IPS-NIHi7 (cell line): ENCODE measurements at regions not wholly inside any gene's neighbourhood (a gene's known extent, or its start where the extent isn't known, plus 50 kb on each side); places are given as distances from the start of the nearest gene placed in this dataset.

Source experiments
- DNase-seq: peaks from one replicate; pipeline ENCODE4 v3.0.0; 2012; ENCODE audit warnings: mixed read lengths; ENCODE audit errors: extremely low spot score

DNA sequence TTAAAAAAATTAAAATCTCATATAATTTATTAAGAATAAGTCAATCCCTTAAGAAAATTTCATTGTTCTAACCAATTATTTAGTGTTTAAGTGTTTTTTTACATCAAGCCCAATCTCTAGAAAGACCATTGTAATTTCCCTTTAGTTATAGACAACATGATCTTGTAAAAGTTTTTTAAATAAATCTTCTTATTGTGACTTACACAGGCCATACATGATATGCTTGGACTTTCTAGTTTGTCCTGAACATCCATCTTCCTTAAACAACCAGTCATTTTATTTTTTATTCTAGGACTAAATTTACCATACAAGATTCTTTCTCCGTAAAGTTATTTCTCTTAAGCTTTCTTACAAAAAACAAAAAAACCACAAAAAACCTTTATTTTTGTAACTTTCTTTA lies 126.5 kb upstream of the MAST4 start:
- DNase-seq, result no peak

DNA sequence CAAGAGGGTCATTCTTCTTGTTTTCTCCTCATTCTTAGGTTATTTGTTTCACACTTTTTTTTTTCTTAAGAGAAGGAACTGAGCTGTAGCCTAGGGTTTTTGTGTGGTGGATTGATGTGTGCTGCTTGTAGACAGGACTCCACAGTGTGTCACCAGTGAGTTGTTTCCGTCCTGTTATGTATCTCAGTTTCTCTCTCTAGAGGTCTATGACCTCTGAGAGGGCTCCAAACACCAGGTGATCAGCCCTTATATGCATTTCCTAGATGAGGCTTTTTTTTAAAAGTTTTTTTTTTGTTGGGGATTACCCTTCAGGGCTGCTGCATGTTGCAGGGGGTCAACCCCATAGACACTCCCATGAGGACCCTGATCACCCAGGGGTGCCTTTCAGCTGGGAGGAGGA lies 124.2 kb upstream of the MAST4 start:
- DNase-seq, result no peak

DNA sequence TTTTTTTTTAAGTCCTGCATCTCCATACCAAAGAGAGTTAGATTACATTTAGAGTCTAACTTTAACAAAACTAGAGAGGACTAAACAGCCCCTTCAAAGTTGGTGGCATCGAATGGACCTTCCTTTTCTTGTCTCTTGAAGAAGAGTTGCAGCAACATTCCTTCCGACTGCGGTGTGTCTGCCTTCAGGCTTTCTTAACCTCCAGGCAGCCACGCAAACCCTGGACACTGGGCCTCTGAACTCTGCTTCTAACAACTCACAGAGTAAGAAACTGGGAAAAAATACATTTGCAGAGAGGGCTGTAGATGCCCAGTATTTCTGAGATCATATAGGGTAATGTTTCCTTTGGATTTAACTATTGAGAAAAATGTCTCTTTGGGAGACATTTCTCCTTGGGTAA lies 120.5 kb upstream of the MAST4 start:
- no peak for DNase-seq

DNA sequence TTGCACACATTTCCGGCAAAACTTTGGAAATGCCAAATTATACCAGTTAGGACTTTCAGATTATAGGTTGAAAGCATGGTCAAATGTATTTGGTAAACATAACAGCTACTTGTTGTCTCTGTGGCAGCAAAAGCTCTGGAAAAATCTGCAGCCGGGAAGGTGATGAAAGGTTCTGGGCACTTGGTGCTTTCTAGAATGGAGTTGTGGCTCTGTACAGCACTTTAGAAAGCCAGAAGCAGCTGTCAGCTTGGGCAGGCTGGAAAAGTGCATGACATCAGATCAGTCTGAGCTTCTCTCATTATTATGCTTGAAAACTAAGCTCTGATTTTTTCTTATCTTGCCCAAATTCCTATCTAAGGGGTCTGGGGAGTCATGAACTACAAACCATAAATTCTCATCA lies 118.6 kb upstream of the MAST4 start:
- no peak for DNase-seq

DNA sequence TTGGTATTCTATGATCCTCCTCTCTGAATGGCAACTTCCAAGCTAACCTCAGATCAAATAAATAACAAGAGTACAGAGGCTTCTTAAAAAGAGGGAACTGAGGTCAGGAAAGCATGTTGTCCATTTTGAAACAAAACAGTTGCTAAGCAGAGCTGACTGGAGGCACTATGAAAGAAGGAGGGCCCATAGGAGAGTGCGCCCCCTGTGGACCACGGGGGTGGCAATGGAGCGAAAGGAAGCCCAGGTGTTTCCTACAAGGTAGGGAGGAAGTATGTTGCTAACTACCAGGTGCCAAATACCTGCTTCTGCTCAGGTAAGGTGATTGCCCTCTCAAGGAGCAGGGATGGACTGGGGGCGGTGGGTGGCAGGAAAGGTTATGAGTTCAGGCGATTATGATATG lies 101.8 kb upstream of the MAST4 start:
- peak; percentile 79 for DNase-seq

DNA sequence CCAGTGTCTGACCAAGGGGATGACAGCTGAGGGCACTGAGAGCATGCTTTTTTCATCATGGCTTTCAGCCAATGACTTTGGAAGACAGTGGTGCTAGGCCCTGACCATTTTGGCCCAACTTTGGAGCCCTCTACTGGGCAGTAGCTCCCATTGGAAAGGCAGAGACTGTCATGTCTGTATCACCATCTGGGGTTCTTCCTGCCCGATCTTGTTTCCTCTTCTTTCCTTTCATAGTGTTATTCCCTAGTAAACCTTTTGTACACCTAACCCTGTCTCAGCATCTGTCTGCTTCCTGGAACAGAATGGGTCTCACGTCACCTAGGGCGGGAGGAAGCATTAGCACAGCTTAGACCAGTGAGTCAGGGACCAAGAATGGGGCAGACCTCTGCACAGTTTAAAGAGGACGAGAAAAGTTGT lies 97.4 kb upstream of the MAST4 start:
- peak; percentile 27 for DNase-seq

DNA sequence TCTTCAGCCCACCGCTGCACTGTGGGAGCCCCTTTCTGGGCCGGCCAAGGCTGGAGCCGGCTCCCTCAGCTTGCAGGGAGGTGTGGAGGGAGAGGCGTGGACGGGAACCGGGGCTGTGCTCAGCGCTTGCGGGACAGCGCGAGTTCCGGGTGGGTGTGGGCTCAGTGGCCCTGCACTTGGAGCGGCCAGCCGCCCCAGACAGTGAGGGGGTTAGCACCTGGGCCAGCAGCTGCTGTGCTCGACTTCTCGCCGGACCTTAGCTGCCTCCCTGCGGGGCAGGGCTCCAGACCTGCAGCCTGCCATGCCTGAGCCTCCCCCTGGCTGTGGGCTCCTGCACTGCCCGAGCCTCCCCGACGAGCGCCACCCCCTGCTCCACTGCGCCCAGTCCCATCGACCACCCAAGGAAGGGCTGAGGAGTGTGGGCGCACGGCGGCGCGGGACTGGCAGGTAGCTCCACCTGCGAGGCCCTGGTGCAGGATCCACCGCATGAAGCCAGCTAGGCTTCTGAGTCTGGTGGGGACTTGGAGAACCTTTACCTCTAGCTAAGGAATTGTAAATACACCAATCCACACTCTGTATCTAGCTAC lies 92.9 kb upstream of the MAST4 start:
- DNase-seq, result no peak

DNA sequence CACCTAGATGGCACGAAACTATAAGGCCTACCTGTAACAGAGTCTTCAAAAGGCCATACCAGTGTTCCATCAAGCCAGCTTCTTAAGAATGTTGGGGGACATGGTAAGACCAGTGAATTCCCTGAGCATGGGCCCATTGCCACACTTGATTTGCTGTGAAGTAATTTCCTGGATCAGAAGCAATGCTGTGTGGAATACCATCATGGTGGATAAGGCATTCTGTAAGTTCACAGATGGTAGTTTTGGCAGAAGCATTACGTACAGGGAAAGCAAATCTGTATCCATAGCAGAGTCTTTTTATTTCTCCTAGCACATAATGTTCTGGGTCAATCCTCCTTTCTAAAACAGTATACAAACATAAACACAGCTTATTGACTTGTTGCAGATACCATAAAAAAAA lies 89.1 kb upstream of the MAST4 start:
- DNase-seq, result no peak

DNA sequence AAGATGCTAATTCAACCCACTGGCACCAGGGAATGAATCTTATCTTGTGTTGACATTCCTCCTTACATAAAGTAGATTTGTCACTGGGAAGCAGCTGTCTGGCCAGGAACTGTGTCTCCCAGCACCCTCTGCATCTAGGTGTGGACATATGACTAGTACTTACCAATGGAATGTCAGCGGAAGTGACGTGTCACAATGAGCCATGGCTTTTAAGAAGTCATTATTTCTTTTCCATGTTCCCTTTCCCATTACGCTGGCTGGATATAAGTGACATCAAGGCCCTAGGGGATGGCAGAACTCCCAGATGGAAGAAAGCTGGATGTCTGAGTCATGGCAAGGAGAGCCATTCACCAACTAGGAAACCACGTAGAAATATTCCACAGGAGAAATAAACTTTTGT lies 84.7 kb upstream of the MAST4 start:
- DNase-seq, result no peak

DNA sequence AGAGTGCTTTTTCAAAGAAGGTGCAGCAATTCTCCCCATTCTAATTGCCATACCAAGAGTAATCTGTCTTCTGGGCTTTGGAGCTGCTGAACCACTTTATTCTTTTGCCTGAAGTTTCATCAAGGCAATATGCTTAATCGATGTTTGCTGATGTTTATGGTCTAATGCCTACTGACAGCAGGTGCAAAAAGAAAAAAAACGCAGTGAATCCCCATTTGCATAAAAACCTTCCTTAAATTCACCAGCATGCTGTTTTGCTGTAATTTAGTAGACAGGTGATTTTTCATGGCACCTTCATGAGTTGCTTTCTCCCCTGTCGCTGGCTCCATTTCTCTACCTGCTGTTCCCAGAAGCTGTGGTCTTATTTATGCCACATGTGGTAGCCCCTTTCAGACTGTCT lies 83.1 kb upstream of the MAST4 start:
- no peak for DNase-seq

DNA sequence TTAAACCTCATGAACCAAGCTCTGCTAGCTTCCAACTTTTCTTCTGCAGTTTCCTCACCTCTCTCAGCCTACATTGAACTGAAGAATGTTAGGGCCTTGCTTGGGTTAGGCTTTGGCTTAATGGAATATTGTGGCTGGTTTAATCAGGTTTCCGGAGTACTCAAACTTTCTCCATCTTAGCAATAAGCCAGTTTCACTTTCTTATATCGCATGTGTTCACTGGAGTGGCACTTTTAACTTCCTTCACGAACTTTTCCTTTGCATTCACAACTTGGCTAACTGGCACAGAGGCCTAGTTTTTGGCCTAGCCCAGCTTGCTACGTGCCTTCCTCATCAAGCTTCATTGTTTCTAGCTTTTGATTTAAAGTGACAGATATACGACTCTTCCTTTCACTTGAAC lies 81.0 kb upstream of the MAST4 start:
- no peak for DNase-seq

DNA sequence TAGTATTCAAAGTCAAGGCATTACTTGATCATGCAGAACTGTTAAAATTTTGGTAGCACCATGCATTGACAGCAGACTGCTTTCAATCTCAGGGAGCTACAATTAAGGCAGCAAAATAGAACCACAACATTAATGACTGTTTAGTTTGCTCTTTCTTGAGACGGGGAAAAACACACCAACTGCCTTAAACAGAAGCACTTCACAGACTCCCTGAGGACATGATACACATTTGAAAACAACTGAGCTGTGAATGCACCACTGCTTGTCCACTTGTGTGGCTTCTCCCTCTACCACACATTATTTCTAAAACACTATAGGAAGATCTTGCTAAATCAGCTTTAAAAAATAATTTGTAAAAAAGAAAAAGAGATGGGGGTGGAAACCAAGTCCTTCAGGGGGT lies 79.6 kb upstream of the MAST4 start:
- no peak for DNase-seq

DNA sequence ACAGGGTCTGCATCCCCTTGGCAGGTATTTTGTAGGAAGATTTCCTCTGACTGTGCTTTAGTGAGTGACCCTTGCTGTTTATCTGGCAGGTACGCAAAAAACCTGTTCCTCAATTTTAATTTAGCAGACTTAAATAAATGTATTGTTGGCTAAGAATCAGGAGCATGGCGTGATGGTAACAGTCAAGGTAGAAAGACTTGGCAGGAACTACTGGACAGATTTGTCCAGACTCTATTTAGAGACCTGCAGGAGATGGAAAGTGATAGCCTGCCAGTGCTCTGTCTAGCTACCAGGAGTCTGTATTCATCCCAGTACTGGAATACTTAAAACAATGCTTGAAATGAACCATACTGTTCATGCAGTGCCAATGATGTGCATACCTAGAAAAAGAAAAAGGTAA lies 78.8 kb upstream of the MAST4 start:
- DNase-seq, result no peak

DNA sequence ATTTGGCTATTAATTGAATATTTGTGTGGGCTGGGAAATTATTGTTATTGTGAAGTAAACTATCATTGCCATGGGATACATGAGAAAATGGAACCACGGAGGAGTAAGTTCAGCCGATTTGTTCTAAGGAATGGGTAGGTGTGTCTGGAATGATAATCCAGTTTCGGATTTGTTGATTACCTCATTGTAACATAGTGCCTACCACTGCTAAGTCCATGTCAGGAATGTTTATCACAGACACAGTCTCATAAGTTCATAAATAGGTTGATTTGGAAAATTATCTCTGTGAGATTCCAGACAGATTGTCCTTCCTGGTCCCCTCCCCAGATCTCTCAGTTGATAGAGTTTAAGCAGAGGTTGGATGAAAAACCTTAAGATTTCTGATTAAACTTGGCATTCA lies 78.1 kb upstream of the MAST4 start:
- no peak for DNase-seq

DNA sequence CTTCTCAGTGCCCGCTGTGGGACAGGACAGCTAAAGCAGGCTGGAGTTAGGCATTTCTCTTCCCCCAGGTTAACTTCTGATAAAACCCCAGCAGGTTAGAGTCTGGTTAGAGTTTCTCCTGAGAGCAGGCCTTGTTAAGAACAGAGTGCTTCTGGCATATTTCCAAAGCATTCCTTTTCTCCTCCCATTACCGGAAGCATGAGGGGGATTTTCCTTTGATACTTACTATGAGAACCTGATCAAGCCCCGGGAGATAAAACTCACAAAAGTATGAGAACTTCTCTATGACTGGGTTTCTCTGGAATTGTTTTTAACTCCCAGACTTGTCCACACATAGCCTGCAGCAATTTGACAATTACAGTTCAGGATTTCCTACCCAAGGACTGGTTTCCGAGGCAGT lies 77.4 kb upstream of the MAST4 start:
- no peak for DNase-seq

DNA sequence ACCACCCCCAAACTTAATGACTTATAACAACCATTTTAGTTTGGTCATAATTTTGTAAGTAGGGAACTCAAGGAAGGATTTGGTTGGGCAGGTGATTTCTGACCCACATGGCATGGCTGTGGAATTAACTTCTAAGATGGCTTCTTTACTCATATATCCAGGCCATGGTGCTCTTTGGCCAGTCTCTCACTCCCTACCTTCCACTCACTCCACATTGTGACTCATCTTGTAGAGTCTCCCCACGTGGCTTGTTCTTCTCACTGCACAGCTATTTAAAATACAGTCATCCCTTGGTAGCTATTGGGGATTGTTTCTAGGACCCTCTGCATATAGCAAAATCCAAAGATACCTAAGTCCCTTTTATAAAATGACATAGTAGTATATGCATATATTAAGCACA lies 76.6 kb upstream of the MAST4 start:
- no peak for DNase-seq

DNA sequence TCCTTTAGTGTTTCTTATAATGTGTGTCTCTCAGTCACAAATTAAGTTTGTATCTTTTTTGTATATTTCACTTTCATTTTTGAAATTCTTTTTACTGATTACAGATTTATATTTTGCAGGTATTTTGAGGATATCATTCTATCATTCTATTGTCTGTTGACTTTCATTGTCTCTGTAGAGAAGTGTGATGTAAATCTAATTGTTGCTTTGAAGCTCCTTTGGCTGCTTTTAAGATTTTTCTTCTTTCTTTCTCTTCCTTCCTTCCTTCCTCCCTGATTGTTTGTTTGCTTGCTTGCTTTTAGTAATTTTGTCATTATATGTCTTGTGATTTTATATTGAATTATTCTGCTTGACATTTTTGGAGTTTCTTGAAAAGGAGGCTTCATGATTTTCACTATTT lies 75.3 kb upstream of the MAST4 start:
- no peak for DNase-seq

DNA sequence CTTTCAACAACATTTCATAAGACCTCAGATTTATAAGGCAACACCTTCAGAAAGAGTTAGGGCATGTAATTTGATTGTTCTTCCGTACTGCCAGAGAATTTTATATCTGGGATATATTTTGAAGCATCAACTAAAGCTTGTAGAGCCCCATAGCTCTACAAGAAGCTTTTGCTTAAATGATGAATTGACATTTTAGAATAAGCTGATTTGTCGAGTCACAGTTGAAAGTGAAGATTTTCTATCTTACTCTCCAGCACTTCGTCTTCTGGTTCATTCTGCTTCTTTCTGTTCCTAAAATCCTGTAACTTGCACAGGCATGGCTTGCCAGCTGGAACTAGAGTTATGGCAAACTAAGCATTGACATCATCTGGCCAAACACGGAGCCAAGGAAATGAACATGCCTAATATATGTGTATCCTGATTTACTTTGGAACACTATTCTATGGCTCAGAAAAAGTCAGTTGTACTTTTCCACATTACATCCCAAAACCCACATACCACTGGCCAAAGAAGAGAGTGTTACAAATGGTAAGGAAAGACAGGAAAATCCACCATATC lies 68.6 kb upstream of the MAST4 start:
- no peak for DNase-seq

DNA sequence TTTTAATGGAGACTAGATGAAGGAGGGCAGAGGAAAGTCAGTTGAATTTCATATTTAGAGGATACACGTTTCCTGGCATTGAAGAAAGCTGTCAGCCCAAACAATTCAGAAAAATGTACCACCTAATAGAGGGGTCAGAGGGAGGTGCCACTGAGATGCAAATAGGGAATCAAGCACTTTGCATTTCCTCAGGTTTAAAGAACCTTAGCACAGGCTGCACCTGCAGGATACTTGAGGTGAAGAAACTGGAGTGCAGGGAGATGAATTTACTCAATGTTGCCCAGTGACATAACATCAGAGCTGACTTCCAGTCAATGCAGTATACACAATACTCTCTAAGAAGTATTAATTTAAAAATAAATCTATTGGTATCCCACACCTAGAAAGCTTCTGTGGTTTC lies 67.0 kb upstream of the MAST4 start:
- peak; percentile 27 for DNase-seq

DNA sequence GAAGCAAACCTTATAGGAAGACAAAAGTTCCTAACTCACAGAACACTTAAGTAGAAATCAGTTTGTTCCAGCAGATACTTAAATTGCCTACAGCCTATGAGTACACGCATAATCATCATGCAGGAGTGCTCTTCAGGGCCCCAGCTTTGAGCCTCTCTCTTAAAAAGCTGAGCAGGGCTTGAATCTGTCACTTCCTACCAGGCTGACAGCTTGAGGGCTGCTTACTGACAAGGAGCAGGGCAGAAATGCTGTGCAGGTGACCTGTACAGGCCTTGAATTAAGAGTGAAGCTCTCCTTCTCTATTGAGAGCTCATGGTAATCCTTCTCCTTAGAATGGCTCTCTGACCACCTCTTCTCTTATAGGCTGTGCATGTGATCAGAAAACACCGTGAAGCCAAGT lies 66.5 kb upstream of the MAST4 start:
- DNase-seq, result no peak

DNA sequence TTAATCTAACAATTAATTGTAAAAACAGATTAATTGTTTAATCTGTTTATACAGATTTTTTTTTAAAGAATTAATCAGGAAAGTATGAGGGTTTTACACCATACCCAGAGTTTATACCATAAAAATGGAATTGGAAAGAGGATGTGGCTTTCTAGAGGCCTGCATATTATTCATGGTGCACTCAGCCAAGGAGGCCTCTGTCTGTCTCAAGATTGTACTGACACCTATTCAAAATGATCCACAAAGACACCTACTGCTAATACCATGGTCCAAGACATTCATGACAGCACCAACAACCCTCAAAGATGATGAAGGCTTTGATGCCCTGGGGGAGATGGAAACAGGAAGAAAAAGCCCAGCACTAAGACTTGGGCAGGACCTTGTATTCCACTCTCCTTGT lies 58.1 kb upstream of the MAST4 start:
- DNase-seq, result no peak

DNA sequence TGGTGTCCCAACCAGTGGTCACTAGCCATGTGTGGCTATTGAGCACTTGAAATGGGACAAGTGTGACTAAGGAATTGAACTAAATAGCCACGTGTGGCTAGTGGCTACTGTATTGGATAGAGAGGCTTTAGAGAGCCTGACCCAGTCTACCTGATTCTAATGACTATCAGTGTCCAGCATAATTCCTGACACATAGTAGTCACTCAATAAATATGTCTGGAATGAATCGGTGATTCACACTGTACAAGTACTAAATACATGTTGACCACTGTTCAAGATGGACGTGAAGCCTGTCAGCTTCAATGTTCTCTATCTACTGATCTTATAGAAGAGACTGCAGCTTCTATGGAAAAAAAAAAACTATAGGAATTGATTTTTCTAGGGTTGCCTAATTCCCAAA lies 57.7 kb upstream of the MAST4 start:
- no peak for DNase-seq

DNA sequence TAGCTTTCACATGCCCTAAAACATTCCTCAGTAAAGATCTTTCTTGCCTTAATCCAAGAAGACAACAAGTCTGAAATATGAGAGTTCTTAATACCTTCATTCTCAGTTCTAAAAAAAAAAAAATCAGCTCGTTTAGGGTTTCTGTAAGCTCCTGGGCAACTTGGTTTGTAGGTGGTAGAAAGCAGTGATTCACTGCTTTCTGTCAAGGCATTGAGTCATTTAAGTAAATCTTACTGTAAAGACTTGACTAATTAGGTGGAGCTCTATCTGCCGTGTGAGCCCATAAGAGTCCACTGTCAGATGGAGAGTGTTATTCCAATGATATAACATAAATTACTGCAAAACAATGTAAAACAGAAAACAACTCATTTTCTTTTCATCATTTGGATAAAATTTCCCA lies 56.1 kb upstream of the MAST4 start:
- no peak for DNase-seq

DNA sequence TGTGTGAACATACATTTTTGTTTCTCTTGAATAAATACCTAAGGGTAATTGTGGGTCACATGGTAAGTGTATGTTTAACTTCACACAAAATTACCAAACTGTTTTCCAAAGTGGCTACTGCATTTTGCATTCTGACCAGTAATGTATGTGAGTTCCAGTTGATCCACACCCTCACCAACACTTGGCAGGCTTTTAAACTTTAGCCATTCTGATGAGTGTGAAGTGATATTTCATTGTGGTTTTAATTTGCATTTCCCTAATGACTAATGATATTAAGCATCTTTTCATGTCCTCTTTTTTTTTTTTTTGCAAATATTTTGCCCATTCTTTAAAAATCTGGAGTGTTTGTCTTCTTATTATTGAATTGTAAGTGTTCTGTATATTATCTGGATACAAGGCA lies 53.5 kb upstream of the MAST4 start:
- DNase-seq, result no peak
